ENCODE measurements at regions not wholly inside any gene's neighbourhood (a gene's known extent, or its start where the extent isn't known, plus 50 kb on each side); places are given as distances from the start of the nearest gene placed in this dataset.

DNA sequence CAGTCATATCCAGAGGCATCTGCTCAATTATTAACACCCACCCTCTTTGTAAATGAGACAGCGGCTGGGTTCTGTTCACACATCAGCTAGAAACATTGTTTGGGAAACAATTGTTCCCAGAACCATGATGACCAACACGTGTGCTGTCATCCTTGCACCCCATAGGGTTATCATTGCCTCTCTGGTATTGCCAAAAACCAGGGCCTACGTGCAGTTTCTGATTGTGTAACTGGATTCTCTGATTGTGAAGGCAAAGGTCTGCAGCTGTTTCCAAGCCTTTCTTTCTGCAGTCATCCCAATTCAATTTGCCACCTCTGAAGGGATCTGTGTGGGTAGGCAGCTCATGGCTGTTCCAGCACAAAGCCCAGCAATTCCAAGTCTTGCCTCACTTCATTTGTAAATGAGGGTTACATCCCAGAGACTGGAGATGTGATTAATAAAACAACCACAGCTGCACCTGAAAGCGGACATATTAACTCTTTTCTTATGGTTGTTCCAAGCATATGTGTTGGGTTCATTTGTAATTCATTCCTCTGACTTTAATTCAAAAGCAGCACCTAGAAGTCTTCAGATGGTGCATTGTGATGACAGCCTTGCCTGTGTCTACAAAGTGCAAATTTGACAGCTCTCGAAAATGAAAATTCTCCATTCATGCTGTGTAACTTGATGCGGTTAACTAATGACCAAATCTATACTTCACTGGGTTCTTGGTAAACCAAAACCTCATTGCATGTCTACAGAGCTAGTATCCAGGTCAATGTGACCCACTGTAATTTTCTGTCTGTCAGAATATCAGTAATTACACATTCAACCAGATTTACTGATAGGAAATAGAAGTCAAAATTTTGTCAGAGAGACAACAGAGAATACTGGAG lies 66.6 kb downstream of the YIPF5 start:
- TF ChIP-seq, protein P1, sequence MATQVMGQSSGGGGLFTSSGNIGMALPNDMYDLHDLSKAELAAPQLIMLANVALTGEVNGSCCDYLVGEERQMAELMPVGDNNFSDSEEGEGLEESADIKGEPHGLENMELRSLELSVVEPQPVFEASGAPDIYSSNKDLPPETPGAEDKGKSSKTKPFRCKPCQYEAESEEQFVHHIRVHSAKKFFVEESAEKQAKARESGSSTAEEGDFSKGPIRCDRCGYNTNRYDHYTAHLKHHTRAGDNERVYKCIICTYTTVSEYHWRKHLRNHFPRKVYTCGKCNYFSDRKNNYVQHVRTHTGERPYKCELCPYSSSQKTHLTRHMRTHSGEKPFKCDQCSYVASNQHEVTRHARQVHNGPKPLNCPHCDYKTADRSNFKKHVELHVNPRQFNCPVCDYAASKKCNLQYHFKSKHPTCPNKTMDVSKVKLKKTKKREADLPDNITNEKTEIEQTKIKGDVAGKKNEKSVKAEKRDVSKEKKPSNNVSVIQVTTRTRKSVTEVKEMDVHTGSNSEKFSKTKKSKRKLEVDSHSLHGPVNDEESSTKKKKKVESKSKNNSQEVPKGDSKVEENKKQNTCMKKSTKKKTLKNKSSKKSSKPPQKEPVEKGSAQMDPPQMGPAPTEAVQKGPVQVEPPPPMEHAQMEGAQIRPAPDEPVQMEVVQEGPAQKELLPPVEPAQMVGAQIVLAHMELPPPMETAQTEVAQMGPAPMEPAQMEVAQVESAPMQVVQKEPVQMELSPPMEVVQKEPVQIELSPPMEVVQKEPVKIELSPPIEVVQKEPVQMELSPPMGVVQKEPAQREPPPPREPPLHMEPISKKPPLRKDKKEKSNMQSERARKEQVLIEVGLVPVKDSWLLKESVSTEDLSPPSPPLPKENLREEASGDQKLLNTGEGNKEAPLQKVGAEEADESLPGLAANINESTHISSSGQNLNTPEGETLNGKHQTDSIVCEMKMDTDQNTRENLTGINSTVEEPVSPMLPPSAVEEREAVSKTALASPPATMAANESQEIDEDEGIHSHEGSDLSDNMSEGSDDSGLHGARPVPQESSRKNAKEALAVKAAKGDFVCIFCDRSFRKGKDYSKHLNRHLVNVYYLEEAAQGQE (IDR thresholded peaks at IDR 0.05; ENCODE audit: low read depth) = no peak
- TF ChIP-seq FOXM1 (IDR thresholded peaks at IDR 0.05; ENCODE audit: borderline replicate concordance, low read depth) (no peak), TAF1 (IDR thresholded peaks at IDR 0.05; ENCODE audit: low read depth) (no peak), EGR1 (IDR thresholded peaks at IDR 0.05) (no peak), RAD21 (IDR thresholded peaks at IDR 0.05; ENCODE audit: low read depth) (no peak), EP300 (IDR thresholded peaks at IDR 0.05; ENCODE audit: borderline replicate concordance) (no peak), YY1 (IDR thresholded peaks at IDR 0.05; ENCODE audit: low read depth) (no peak), NFIC (IDR thresholded peaks at IDR 0.05) (no peak), CREB1 (IDR thresholded peaks at IDR 0.05; ENCODE audit: low read depth) (no peak)
- TF ChIP-seq, protein P2, sequence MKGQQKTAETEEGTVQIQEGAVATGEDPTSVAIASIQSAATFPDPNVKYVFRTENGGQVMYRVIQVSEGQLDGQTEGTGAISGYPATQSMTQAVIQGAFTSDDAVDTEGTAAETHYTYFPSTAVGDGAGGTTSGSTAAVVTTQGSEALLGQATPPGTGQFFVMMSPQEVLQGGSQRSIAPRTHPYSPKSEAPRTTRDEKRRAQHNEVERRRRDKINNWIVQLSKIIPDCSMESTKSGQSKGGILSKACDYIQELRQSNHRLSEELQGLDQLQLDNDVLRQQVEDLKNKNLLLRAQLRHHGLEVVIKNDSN (IDR thresholded peaks at IDR 0.05) = no peak
- TF ChIP-seq, protein P3, sequence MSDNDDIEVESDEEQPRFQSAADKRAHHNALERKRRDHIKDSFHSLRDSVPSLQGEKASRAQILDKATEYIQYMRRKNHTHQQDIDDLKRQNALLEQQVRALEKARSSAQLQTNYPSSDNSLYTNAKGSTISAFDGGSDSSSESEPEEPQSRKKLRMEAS (IDR thresholded peaks at IDR 0.05) = no peak

Measured in Ishikawa (cell line).